ENCODE measurements at regions not wholly inside any gene's neighbourhood (a gene's known extent, or its start where the extent isn't known, plus 50 kb on each side); places are given as distances from the start of the nearest gene placed in this dataset.

DNA sequence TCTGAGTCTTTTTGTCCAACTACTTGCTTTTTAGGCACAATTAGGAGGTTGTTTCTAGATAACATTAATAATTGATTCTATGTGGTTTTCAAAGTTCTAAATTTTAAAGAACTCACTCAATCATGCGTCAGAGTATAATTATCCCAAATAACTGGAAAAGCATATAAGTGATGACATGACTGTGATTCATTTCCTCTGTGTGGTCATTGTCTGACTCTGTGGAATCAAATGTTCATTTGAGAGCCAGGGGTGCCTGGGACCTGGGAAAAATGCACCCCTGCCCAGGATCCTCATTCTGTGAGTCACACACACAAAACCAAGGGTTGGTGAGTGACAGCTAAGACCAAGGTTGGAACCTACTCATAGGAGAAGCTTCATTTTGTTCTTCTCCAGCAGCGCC lies 127.1 kb upstream of the MLIP start:
- no peak overlapping the region for H3K4me2 ChIP-seq (ENCODE audit: low read depth, low read length, poor library complexity, severe bottlenecking)
- H2AFZ ChIP-seq (ENCODE audit: low read depth, low read length, severe bottlenecking): no peak overlapping the region
- no peak for TF ChIP-seq EZH2phosphoT487 (conservative IDR thresholded peaks at IDR 0.05; ENCODE audit: low read length)
- TF ChIP-seq, protein P1, sequence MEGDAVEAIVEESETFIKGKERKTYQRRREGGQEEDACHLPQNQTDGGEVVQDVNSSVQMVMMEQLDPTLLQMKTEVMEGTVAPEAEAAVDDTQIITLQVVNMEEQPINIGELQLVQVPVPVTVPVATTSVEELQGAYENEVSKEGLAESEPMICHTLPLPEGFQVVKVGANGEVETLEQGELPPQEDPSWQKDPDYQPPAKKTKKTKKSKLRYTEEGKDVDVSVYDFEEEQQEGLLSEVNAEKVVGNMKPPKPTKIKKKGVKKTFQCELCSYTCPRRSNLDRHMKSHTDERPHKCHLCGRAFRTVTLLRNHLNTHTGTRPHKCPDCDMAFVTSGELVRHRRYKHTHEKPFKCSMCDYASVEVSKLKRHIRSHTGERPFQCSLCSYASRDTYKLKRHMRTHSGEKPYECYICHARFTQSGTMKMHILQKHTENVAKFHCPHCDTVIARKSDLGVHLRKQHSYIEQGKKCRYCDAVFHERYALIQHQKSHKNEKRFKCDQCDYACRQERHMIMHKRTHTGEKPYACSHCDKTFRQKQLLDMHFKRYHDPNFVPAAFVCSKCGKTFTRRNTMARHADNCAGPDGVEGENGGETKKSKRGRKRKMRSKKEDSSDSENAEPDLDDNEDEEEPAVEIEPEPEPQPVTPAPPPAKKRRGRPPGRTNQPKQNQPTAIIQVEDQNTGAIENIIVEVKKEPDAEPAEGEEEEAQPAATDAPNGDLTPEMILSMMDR (IDR thresholded peaks at IDR 0.05; ENCODE audit: insufficient read depth, low read length, poor library complexity, severe bottlenecking): no peak

DNA sequence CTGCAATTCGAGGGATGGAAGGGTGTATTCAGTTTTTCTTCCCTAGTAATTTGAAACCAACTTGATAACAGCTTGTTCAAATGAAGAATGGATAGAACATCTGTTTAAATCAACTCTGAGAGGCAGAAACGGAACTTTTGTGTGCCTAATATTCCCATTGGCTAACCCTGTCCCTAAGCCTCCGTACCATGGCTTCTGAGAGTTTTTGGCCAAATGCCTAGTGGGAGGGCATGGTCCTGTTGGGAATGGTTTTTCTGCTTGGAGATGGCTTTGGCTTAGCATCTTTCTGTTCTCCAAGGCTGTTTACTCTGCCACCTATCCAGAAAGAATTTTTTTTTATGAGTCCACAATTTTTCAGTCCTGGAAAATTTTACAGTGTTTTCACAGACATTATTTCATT lies 126.7 kb upstream of the MLIP start:
- Histone ChIP-seq H3K36me3 (ENCODE audit: low read length) (no peaks in the 10 kb centered on the region), H3K79me2 (ENCODE audit: insufficient read depth, low read length) (no peaks in the 10 kb centered on the region), H3K27me3 (ENCODE audit: low read length) (no peaks in the 10 kb centered on the region), H3K27ac (ENCODE audit: low read depth, low read length) (no peak overlapping the region), H3F3A (ENCODE audit: insufficient read depth) (no peaks in the 10 kb centered on the region), H3K9me2 (replicated peaks; ENCODE audit: insufficient read depth, low read length) (no peaks in the 10 kb centered on the region), H3K9me3 (ENCODE audit: insufficient read depth, low read length) (no peaks in the 10 kb centered on the region), H3K9ac (ENCODE audit: low read length) (no peak overlapping the region), H3K4me3 (ENCODE audit: insufficient read depth, low read length, poor library complexity, severe bottlenecking) (no peak overlapping the region), H3K4me2 (ENCODE audit: low read depth, low read length, poor library complexity, severe bottlenecking) (no peak overlapping the region), H2AFZ (ENCODE audit: low read depth, low read length, severe bottlenecking) (no peak overlapping the region), H4K20me1 (ENCODE audit: low read depth, low read length) (no peaks in the 10 kb centered on the region)
- no peak for TF ChIP-seq EZH2phosphoT487 (conservative IDR thresholded peaks at IDR 0.05; ENCODE audit: low read length)
- TF ChIP-seq, protein P1 (IDR thresholded peaks at IDR 0.05; ENCODE audit: insufficient read depth, low read length, poor library complexity, severe bottlenecking): no peak

More for the DNA sequence above, 127.1 kb upstream of the MLIP start:
- H3K9me3 ChIP-seq (ENCODE audit: insufficient read depth, low read length): no peaks in the 10 kb centered on the region
- no peaks in the 10 kb centered on the region for H3K9me2 ChIP-seq (replicated peaks; ENCODE audit: insufficient read depth, low read length)
- no peak overlapping the region for H3K9ac ChIP-seq (ENCODE audit: low read length)
- no peak overlapping the region for H3K27ac ChIP-seq (ENCODE audit: low read depth, low read length)
- no peaks in the 10 kb centered on the region for H3F3A ChIP-seq (ENCODE audit: insufficient read depth)
- no peak overlapping the region for H3K4me3 ChIP-seq (ENCODE audit: insufficient read depth, low read length, poor library complexity, severe bottlenecking)
- H3K36me3 ChIP-seq (ENCODE audit: low read length): no peaks in the 10 kb centered on the region
- H3K79me2 ChIP-seq (ENCODE audit: insufficient read depth, low read length): no peaks in the 10 kb centered on the region
- no peaks in the 10 kb centered on the region for H4K20me1 ChIP-seq (ENCODE audit: low read depth, low read length)
- no peaks in the 10 kb centered on the region for H3K27me3 ChIP-seq (ENCODE audit: low read length)

DNA sequence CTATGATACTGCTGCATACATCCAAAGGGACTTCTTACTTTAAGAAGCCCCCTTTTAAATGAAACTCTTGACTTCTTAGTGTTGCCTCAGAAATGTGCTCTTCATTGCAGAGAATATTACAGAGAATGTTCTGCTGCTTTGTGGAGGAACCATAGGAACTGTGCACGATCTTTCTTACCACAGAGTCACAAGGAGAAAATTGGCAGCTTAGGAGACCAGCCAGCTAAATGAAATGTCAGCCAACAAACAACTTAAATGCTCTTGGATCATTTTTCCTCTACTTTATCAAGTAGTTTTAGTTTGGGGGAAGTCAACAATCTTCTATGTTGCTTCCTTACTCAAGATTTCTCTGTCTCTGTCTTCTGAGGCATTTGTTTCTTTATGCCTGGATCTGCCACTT lies 125.9 kb upstream of the MLIP start:
- TF ChIP-seq, protein P1 (IDR thresholded peaks at IDR 0.05; ENCODE audit: insufficient read depth, low read length, poor library complexity, severe bottlenecking): no peak
- no peak for TF ChIP-seq EZH2phosphoT487 (conservative IDR thresholded peaks at IDR 0.05; ENCODE audit: low read length)
- H3F3A ChIP-seq (ENCODE audit: insufficient read depth): no peaks in the 10 kb centered on the region
- no peak overlapping the region for H3K4me3 ChIP-seq (ENCODE audit: insufficient read depth, low read length, poor library complexity, severe bottlenecking)
- H4K20me1 ChIP-seq (ENCODE audit: low read depth, low read length): no peaks in the 10 kb centered on the region
- no peaks in the 10 kb centered on the region for H3K9me2 ChIP-seq (replicated peaks; ENCODE audit: insufficient read depth, low read length)
- H3K36me3 ChIP-seq (ENCODE audit: low read length): no peaks in the 10 kb centered on the region
- no peak overlapping the region for H3K9ac ChIP-seq (ENCODE audit: low read length)
- H3K9me3 ChIP-seq (ENCODE audit: insufficient read depth, low read length): no peaks in the 10 kb centered on the region
- H3K27ac ChIP-seq (ENCODE audit: low read depth, low read length): no peak overlapping the region
- no peak overlapping the region for H3K4me2 ChIP-seq (ENCODE audit: low read depth, low read length, poor library complexity, severe bottlenecking)
- H2AFZ ChIP-seq (ENCODE audit: low read depth, low read length, severe bottlenecking): no peak overlapping the region
- no peaks in the 10 kb centered on the region for H3K79me2 ChIP-seq (ENCODE audit: insufficient read depth, low read length)
- H3K27me3 ChIP-seq (ENCODE audit: low read length): no peaks in the 10 kb centered on the region
